DND-41 (cell line): ENCODE measurements at regions not wholly inside any gene's neighbourhood (a gene's known extent, or its start where the extent isn't known, plus 50 kb on each side); places are given as distances from the start of the nearest gene placed in this dataset.

Experiments
- ATAC-seq: fragments of 200-7000 bp; cut with Tn5 transposase; 3 replicates; pipeline ENCODE4 v1.9.1; 2021; ENCODE audit warnings: low read depth; ENCODE audit not compliant: insufficient read depth
- DNase-seq: peaks from one replicate; pipeline ENCODE4 v3.0.0-alpha.2; 2020
- H2AFZ ChIP-seq: 2 replicates; pipeline ENCODE4 v1.6.0; 2012; ENCODE audit warnings: low read depth, low read length
- H3K27ac ChIP-seq: 2 replicates; pipeline ENCODE4 v1.5.1; 2012; ENCODE audit warnings: low read length, inconsistent platforms
- H3K27me3 ChIP-seq: fragments of 200-600 bp; sonication (generic); 2 replicates; pipeline ENCODE4 v1.6.0; 2012; ENCODE audit warnings: low read length, mild to moderate bottlenecking, inconsistent platforms; ENCODE audit not compliant: insufficient read depth, poor library complexity
- H3K36me3 ChIP-seq: 2 replicates; pipeline ENCODE4 v1.5.1; 2012; ENCODE audit warnings: low read length, inconsistent platforms; ENCODE audit not compliant: insufficient read depth
- H3K4me1 ChIP-seq: 2 replicates; pipeline ENCODE4 v1.5.1; 2012; ENCODE audit warnings: mild to moderate bottlenecking, low read length; ENCODE audit not compliant: insufficient read depth
- H3K4me2 ChIP-seq: 2 replicates; pipeline ENCODE4 v1.6.0; 2012; ENCODE audit warnings: mild to moderate bottlenecking, moderate library complexity, low read length, inconsistent platforms; ENCODE audit not compliant: insufficient read depth
- H3K4me3 ChIP-seq, 2 experiments: fragments of 200-600 bp in 1 of 2; shearing (Covaris generic) in 1 of 2; 2 replicates each; pipeline ENCODE4 v1.5.1; 2012 to 2016; ENCODE audit warnings: inconsistent platforms in 2 of 2, low read length in 2 of 2, mild to moderate bottlenecking in 2 of 2, low read depth in 1 of 2, moderate library complexity in 1 of 2
- H3K79me2 ChIP-seq: 2 replicates; pipeline ENCODE4 v1.6.0; 2012; ENCODE audit warnings: low read length, inconsistent platforms; ENCODE audit not compliant: insufficient read depth
- H3K9ac ChIP-seq: 2 replicates; pipeline ENCODE4 v1.6.0; 2012; ENCODE audit warnings: low read depth, mild to moderate bottlenecking, inconsistent platforms, low read length, moderate library complexity
- H3K9me3 ChIP-seq: 2 replicates; pipeline ENCODE4 v1.5.1; 2012; ENCODE audit warnings: low read length, moderate library complexity, mild to moderate bottlenecking, inconsistent platforms; ENCODE audit not compliant: insufficient read depth, severe bottlenecking
- H4K20me1 ChIP-seq: 2 replicates; pipeline ENCODE4 v1.6.0; 2012; ENCODE audit warnings: low read length; ENCODE audit not compliant: insufficient read depth
- CTCF ChIP-seq: IDR thresholded peaks from 2 replicates; pipeline ENCODE4 v1.5.1; 2012; ENCODE audit warnings: borderline replicate concordance, low read length, moderate library complexity, mild to moderate bottlenecking; ENCODE audit not compliant: poor library complexity, severe bottlenecking; ENCODE audit errors: extremely low read depth
- EZH2 ChIP-seq: IDR thresholded peaks from 3 replicates; pipeline ENCODE4 v1.6.1; 2012; ENCODE audit warnings: borderline replicate concordance, low read depth, mild to moderate bottlenecking, moderate library complexity, low read length, inconsistent platforms; ENCODE audit not compliant: severe bottlenecking

GRCh38 chr4:63831590-63832155 lies 577.6 kb downstream of the TECRL start:
- DNase-seq, result no peak

GRCh38 chr4:63817196-63817865 lies 591.9 kb downstream of the TECRL start:
- Histone ChIP-seq H3K4me2 (no peak overlapping the region), H2AFZ (no peak overlapping the region), H3K9ac (no peak overlapping the region), H3K9me3 (no peaks in the 10 kb centered on the region), H3K27ac (no peak overlapping the region), H4K20me1 (no peaks in the 10 kb centered on the region), H3K27me3 (no peaks in the 10 kb centered on the region), H3K79me2 (no peaks in the 10 kb centered on the region), H3K36me3 (no peaks in the 10 kb centered on the region), H3K4me3 (no peak overlapping the region), H3K4me1 (no peaks in the 10 kb centered on the region)
- DNase-seq (no peak), ATAC-seq (no peak)
- no peak for TF ChIP-seq CTCF
- TF ChIP-seq EZH2, result no peak

More at GRCh38 chr4:63831590-63832155, 577.6 kb downstream of the TECRL start:
- no peaks in the 10 kb centered on the region for H4K20me1 ChIP-seq
- no peaks in the 10 kb centered on the region for H3K9me3 ChIP-seq
- H3K27me3 ChIP-seq, result no peaks in the 10 kb centered on the region
- no peaks in the 10 kb centered on the region for H3K36me3 ChIP-seq
- no peak overlapping the region for H3K4me3 ChIP-seq
- no peaks in the 10 kb centered on the region for H3K4me1 ChIP-seq
- no peak overlapping the region for H3K4me2 ChIP-seq
- no peak overlapping the region for H3K27ac ChIP-seq
- no peak for ATAC-seq
- no peaks in the 10 kb centered on the region for H3K79me2 ChIP-seq
- TF ChIP-seq EZH2 (no peak), CTCF (no peak)
- no peak overlapping the region for H3K9ac ChIP-seq
- no peak overlapping the region for H2AFZ ChIP-seq

GRCh38 chr4:63814171-63814964 lies 594.9 kb downstream of the TECRL start:
- H3K36me3 ChIP-seq, result no peaks in the 10 kb centered on the region
- H3K9ac ChIP-seq, result no peak overlapping the region
- H4K20me1 ChIP-seq, result no peaks in the 10 kb centered on the region
- no peak overlapping the region for H3K4me3 ChIP-seq
- H3K9me3 ChIP-seq, result no peaks in the 10 kb centered on the region
- H2AFZ ChIP-seq, result no peak overlapping the region
- no peaks in the 10 kb centered on the region for H3K4me1 ChIP-seq
- no peak overlapping the region for H3K4me2 ChIP-seq
- ATAC-seq, result no peak
- H3K27ac ChIP-seq, result no peak overlapping the region
- DNase-seq, result no peak
- TF ChIP-seq EZH2 (no peak), CTCF (no peak)
- no peaks in the 10 kb centered on the region for H3K79me2 ChIP-seq
- no peaks in the 10 kb centered on the region for H3K27me3 ChIP-seq
